ENCODE measurements at regions not wholly inside any gene's neighbourhood (a gene's known extent, or its start where the extent isn't known, plus 50 kb on each side); places are given as distances from the start of the nearest gene placed in this dataset.

DNA sequence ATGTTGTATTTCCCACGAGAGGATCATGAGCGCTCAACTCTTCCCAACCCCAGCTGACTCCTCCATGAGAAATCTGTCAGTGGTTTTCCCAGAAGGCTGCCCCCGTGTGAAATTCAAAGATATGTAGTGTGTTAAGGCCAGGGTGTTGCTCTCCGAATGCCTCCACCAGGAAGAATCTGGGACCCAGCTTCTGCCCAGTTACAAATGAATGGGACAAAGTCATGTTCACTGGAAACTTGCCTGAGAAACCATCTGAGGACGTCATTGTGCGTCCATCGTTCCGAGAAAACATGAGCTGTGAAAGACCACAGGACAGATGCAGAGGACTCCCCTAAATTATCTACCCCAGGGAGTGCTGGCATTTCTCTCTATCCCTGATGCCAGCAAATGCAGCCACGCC lies 86.0 kb downstream of the AIPL1 start:
- TF ChIP-seq, protein P1, sequence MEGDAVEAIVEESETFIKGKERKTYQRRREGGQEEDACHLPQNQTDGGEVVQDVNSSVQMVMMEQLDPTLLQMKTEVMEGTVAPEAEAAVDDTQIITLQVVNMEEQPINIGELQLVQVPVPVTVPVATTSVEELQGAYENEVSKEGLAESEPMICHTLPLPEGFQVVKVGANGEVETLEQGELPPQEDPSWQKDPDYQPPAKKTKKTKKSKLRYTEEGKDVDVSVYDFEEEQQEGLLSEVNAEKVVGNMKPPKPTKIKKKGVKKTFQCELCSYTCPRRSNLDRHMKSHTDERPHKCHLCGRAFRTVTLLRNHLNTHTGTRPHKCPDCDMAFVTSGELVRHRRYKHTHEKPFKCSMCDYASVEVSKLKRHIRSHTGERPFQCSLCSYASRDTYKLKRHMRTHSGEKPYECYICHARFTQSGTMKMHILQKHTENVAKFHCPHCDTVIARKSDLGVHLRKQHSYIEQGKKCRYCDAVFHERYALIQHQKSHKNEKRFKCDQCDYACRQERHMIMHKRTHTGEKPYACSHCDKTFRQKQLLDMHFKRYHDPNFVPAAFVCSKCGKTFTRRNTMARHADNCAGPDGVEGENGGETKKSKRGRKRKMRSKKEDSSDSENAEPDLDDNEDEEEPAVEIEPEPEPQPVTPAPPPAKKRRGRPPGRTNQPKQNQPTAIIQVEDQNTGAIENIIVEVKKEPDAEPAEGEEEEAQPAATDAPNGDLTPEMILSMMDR (IDR thresholded peaks at IDR 0.05; ENCODE audit: low read depth, low read length, poor library complexity, severe bottlenecking), result no peak
- no peak for TF ChIP-seq EZH2phosphoT487 (IDR thresholded peaks at IDR 0.05; ENCODE audit: borderline replicate concordance, low read length)
